ENCODE measurements at regions not wholly inside any gene's neighbourhood (a gene's known extent, or its start where the extent isn't known, plus 50 kb on each side); places are given as distances from the start of the nearest gene placed in this dataset.

DNA sequence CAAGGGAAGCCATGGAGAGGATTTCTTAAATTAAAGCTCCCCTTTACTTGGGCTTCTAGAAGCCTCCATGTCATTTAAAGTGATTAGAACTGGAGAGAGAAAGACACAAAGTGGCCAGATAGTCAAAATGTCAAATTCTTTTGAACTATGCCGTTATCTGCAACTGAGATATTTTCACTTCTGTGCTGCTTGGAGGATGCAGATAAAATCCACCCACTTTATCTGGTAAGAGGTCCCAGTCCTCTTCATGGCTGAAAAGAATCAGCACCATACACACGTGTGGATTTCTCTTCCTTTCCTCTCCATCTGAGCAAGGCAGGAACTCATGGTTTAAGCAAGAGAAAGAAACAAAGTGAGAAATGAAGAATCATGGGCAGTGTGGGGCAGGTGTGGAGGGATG, 276.9 kb upstream of the RUNX1 start:
- no peak for DNase-seq

DNA sequence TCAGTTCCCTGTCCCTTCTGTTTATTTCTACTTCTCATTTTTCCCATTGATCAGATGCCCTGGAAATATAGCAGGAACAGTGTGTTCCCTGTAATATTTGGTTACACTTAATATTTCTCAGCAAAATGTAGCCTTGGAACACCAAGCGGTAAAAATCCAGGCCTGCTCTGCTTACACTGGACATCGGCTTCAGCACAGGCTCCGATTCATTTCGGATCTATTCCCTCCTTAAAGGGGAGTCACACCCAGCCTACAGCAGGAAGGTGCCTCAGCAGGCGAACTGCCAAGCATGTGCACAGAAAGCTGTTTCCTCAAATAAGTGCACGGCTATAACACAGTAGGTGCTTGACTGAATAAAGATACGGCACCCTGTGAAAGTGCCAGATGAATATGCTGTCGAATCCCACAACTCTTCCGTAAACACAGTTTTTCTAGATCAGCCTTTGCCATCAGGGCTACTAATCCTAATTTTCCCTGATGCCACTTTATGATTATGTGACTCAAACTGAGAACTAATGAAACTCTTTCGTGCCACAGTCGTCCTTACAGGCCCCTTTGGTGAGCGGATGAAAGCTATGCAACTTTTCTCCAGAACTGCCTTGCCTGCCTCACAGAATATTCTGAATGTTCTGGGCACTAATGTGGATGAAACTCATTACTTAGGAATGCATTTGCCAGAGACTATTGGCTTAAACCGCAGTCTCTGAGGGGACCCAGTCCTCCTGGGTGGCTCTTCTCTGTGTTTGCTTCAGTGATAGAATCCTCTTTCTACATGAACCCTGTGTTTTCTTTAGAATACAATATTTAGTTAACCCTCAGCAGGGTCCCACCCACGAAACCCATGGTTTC, 275.5 kb upstream of the RUNX1 start:
- DNase-seq: no peak

DNA sequence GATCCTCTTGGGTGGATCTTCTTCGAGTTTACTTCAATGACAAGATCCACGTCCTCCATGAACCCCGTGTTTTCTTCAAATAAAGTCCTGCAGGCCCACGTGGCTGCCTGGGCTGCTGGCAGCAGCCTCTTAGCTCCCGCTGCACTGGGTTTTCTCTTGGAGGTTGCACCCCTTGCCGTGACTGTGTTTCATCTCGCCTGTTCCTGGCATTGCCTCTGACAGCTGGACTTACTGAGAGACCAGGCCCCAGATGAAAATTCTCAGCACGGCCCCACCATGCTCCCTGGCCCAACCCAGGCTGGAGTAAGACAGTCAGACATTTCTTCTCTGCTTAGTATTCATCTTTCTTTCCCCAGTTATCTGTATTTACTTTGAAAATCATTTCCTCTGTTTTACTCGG, 274.8 kb upstream of the RUNX1 start:
- DNase-seq: no peak

DNA sequence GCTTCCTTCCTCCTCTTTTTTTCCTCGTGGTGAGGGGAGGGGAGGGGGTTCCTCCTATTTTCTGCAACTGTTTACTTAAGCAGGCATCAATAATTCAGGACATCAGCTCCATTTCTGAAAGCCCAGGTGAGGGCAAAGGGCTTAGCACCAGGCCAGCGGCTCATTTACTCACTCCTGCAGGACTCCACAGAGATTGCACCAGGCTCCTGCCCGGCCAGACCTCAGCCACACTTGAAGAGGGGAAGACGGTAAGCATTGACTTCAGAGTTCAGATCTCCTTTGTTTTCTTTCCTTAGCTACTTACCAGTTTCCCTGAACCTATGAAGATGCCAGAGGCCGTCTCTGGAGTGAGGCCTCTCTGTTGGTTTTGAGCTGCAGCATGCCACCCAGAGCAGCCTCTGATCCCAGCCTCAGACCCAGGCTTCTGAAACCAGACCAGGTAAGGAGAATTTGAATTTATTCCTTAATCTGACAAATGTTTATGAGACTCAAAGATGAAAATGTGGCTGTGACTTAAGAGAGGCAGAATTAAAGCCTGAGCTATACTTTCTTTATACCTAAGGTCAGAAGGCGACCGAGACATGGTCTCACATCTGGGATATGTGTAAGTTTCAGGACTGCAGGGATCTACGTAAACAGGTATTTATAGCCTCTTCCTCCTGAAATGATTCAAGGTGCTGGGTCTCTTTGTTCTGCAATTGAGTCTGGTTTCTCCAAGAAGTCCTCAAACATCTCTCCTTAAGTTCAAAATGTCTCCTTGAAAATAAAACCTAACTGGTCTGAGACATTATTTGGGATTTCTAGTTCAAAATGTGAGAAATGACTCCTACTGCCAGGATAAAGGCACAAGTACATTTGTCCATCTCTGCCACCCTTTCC, 272.5 kb upstream of the RUNX1 start:
- DNase-seq: no peak

DNA sequence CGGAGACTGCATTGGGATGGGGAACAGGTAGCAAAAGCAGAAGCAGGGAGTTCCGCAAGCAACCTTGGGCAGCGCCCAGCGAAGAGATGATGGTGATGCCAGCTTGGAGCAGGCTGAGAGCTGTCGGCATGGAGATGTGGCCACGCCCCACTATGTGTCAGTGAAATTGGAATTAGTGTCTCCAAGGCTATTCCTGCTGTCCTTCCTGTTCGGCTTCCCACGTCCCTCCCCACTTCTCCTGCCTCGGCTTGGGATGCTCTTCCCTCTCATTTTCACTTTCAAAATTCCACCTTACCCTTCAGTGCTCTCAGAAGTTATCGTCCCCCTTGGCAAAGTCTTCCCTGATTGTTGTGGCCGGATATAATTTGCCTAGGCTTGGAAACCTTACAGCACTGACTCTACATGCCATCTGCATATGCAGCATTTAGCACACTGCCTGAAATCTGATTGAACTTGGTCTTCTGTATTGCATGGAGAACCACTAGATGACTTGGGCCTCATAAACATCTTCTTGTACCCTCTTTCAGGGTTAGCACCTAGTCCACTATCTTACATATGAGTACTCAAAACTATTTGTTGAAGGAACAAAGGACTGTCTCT, 270.7 kb upstream of the RUNX1 start:
- DNase-seq: no peak

DNA sequence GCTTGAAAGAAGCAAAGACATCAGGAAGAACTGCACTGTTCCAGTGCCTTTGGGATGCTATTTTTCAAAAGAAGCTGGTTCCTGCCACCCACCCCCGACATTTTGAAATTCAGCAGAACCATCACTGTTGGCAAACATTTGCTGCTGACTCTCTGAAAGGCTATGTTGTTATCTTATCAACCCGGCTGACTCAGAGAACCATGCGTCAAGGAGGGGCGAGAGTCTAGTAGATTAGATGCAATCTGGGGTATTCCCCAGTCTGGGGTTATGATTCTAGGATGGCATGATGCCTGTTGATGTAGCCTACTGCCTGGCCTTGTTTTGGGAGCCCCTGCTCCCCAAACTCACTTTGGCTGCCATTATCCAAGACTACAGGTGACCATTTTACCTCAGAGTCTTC, 267.8 kb upstream of the RUNX1 start:
- no peak for DNase-seq

DNA sequence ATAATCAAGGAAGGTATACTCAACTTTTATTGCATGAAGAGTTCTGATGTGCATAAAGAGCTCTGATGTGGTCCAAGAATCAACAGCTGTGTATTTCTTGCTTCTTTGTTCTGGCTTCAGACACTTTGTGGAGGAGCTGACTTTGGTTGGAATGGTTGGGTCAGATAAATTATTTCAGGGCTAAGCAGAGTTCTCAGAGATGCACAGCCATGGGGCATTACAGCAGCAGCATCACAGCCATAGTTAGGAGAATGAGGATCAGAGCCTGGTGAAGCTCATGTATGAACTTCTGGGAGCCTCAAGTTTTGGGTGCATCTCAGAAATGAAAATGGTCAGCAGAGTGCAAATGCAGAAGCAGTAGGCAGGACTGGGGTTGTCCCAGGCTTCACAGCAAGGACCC, 267.4 kb upstream of the RUNX1 start:
- DNase-seq: no peak

DNA sequence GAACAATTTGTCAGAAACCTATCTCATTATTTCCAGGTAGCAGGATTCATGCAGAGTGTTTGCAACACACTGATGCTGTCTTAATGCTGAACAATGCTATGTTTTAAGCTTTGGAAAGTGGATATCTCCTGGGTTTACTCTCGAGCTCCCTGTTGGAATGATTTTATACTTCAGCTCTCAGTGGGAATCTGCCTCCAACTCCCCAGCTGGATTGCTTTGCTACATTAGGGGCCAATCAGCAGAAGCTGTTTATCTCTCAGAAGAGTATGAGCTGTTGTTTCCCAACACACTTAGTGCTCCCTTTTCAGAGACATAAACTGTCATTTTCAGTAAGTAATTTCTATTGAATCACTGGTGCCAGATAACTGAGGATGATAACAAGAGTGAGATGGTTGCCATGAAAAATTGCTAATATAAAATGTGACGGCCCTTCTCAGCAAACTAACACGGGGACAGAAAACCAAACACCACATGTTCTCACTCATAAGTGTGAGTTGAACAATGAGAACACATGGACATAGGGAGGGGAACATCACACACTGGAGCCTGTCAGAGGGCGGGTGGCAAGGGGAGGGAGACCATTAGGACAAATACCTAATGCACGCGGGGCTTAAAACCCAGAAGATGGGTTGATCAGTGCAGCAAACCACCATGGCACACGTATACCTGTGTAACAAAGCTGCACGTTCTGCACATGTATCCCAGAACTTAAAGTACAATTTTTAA, 265.9 kb upstream of the RUNX1 start:
- DNase-seq: no peak

DNA sequence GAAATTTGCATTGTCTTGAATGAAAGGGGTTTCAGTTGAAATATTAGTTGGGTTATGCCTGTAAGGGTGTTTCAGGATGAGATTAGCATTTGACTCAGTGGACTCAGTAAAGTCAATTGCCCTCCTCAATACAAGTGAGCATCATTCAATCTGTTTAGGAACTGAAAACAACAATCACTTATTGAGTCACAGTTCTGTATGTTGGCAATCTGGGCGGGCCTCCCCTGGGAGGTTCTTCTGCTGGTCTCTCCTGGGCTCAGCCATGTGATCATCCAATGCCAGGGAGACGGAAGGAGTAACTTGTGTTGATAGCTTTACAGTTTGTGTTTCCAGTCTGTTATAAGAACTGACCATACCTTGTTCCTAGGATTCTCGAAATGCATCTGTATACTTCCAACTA, 262.9 kb upstream of the RUNX1 start:
- DNase-seq: no peak

DNA sequence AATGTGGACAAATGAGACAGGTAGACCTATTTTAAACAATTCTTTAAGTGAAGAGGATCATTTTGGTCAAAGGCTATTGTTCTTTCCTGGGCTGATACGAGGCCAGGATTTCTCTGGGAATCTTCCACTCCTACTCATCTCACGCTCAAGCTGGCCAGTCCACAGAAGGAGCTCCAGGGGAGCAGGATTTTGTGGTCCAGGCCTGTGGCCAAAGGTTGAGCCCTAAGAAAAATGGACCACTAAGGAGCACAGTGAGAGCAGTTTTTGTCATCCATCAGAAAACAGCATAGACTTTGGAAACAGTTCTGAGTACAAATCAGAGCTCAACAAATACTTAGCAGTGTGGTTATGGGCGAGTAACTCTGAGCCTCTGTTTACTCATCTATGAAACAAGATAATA, 260.2 kb upstream of the RUNX1 start:
- no peak for DNase-seq

DNA sequence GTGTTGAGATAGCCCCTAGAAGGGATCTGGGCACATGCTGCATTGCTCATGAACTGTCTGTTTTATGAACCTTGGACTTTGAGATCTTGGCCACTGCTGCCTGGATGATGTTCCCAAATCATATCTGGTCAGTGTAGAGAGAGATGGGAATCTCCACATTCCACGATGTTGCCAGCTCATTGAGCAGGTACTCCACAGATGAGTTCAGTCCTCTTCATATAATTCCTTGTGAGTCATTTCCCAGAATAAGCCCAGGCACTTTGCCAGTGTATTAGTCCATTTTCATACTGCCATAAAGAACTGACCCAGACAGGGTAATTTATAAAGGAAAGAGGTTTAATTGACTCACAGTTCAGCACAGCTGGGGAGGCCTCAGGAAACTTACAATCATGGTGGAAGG, 254.0 kb upstream of the RUNX1 start:
- no peak for DNase-seq

DNA sequence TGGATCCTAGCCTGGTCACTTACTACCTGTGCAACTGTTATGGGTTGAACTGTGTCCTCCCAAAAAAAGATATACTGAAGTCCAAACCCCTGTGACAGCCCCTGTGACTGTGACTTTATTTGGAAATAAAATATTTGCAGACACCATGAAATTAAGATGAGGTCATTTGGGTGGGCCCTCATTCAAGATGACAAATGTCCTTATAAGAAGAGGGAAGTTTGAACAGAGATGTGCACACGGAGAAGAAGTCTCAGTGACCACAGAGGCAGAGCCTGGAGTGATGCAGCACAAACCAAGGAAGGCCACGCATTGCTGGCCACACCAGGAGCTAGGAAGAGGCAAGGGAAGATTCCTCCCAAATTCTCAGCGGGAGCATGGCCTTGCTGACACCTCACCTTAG, 249.7 kb upstream of the RUNX1 start:
- no peak for DNase-seq

DNA sequence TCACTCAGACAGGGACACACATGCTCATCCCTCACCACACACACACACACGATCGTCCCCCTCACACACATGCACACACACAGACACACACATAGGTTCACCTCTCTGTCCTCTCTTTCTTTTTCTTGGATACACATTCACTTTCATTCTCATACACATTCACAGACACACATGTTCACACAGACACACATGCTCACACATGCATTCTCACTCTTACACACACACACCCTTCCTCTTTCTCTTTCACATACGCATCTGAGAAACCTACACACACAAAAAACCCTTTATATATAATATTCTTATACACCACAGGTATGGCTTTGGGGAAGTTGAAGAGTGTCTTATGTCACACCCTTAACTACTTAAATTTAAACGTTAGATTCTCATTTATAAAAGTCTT, 248.6 kb upstream of the RUNX1 start:
- DNase-seq: no peak

DNA sequence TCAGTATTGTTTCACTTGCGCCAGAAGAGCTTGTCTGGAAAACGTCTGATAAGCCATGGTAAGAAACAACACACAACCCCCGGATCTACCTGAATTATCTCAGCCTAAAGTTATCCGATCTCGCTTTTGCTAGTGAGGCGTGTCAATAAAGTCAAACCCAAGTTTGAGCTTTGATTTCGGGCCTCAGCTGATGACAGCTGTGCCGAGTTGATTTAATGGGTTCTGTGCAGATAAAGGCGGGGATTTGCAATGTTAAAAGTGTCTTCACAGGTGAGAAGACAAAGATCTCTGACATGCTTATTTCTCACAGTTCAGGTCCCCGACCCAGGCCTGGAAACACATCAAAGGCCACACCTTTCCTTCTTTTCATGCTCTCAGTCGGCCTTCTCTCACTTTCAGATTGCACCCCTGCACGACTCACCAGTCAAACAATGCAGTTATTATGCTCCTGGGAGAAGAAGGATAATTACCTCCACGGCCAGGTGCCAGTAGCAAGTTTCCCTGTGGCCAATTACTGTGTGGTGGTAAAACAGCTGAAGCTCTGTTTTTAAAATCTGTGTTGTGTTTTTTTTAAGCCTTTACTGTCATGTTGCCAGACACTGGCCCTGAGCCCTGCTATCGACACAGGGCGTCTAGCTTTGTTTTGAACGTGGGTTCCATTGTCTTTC, 245.3 kb upstream of the RUNX1 start:
- peak; percentile 11 for DNase-seq

DNA sequence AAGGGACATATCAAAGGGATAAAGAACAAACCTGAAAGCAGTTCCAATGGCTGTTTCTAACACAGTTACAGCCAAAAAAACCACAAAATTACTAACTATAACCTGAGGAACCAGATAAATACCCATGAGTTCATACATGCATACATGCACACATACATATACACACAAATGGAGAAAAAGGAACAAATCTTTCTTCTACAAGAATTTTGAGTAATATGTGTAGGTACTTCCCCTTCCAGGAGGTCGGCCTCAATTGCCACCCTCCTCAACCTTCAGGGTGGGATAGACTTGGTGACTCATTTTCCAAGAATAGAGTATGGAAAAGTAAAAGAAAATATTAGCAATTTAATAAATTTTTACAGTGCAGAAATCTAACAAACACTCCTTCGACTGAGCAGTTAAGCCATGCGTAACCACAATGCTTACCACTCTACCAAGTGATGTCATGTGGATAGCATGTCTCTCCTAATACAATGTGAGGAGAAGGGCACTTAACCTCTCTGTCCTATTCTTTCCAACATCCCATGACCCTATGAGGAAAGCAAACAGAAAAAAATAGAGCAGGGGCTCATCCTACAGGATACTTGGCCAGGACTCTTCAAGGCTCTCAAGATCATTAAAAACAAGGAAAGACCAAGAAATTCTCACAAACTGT, 243.0 kb upstream of the RUNX1 start:
- DNase-seq: no peak

DNA sequence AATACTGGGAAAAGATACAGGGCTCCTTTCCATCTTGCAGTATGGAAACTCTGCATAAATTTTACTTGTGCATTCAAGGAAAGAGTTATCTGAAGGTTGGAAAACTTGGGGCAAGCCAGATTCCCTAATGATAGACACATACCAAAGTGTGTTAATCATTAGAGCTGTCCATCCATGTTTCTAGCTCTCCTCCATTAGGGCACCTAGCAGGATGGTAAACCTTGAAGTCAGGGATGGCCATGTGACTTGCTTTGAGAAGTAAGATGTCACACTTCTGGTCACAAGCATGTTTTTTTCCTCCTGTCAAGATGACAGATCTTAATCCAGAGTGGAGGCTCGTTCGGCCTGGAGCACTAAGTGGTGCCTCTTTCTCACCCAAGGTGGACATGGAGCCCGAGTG, 241.9 kb upstream of the RUNX1 start:
- no peak for DNase-seq

DNA sequence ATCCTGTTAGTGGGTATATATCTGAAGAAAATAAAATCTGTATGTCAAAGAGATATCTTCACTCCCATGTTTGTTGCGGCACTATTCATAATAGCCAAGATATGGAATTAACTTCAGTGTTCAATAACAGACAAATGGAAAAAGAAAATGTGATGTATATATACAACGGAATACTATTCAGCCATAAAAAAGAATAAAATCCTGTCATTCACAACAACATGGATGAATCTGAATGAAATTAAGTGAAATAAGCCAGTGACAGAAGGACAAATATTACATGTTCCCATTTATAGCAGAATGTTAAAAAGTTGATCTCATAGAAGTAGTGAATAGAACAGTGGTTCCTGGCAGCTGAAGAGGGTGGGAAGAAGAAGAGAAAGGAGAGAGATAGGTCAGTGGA, 239.1 kb upstream of the RUNX1 start:
- no peak for DNase-seq

DNA sequence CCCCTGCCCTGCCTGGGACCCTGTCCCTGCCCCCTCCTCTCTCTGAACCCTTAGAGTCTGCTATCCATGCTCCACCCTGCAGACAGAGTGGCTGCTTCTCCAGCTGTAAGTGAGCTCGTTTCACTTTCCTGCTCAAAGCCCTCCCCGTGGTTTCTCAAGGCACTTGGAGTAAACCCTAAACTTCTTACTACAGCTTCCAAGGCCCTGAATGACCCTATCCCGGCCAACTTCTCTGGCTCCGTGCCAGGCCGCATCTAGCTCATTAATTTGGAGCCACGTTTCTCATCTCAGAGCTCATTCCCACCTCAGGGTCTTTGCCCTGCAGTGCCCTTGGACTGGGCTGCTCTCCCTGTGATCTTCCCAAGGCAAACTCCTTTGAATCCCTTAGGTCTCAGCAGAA, 235.1 kb upstream of the RUNX1 start:
- DNase-seq: no peak

DNA sequence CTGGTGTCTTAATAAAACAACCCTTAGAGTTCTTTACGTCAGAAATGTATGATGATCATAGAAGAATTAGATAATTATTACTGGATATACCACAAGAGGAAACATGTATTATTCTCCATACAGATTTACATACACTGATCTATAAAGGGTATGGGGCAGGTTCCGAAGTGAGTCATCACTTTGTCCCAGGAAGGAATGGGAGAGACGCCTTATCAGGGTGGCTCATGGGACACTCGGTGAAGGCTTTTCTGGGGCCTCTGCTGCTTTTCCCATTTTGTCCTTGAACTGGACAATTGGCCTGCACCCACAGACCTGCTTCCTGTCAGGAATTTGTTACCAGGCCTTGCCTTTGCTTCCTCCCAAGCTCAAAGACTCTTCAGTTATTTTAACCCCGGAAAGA, 233.8 kb upstream of the RUNX1 start:
- DNase-seq: no peak

DNA sequence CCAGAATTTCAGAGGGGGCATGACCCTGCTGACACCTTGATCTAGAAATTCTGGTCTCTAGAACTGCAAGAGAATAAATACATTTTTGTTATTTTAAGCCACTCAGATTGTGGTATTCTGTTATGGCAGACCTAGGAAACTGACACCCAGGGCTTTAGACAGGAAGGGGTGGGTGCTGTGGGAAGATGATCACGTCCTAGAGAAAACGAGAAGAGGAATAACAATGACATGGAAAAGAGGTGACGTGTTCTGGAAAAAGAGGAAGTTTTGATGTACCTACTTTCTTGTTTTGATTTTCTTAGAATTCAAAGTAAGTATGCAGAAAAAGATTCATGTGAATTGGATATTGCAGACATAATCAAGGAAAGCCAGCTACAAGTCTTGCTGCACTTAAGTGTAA, 232.9 kb upstream of the RUNX1 start:
- no peak for DNase-seq

DNA sequence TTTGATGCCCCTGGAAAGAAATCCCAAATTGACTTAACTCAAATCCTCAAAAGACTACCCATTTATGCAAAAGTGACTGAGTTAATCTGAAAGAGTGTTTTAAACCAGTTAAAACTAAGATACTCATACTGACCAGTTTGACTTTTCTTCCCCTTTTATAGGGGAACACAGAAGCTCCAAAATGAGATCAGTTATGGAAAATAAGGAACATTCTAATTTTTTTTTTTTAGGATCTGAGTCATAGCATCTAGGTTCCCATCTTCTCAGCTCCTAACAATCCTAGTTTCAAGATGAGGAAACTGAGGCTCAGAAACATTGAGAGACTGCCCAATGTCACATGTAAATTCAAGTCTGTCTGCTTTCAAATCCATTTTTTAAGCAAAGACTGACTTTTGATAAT, 231.1 kb upstream of the RUNX1 start:
- DNase-seq: no peak

DNA sequence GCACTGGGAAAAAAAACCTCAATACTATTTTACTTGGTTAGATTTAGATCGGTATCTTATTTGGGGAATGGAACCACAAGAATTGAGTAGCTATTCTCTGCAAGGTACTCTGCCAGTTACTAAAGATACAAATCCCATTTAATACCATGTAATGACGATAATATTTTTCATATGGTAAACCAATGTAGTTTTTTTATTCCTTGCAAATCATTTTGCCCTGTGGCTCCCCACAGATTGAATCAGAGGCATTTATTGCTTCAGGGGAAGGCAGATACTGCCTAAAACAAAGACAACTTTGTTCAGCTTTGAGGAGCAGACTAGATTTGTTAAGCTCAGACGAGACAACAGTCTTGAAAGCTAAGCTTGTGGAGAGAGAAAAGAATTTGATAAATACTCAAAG, 226.7 kb upstream of the RUNX1 start:
- no peak for DNase-seq

Data from DMS 273 treated with DMSO at 0.1 percent for 48 hours (cell line).